GM23338 (cell line): ENCODE measurements at regions not wholly inside any gene's neighbourhood (a gene's known extent, or its start where the extent isn't known, plus 50 kb on each side); places are given as distances from the start of the nearest gene placed in this dataset.

Experiments used
- ATAC-seq: fragments of 200-7000 bp; cut with Tn5 transposase; 3 replicates; pipeline ENCODE4 v1.9.1; 2020
- DNase-seq: peaks from one replicate; pipeline ENCODE4 v3.0.0-alpha.2; 2015; ENCODE audit warnings: low spot score
- H2AFZ ChIP-seq: fragments of 200-600 bp; sonication (generic); 2 replicates; pipeline ENCODE4 v1.8.0; 2016; ENCODE audit warnings: antibody characterized with exemption, mild to moderate bottlenecking, moderate library complexity
- H3F3A ChIP-seq: fragments of 200-600 bp; sonication (generic); replicated peaks from 2 replicates; pipeline ENCODE4 v1.8.0; 2017; ENCODE audit warnings: antibody characterized with exemption, mixed run types, low read depth
- H3K27ac ChIP-seq: fragments of 200-600 bp; sonication (generic); 2 replicates; pipeline ENCODE4 v1.6.1; 2016; ENCODE audit warnings: low read depth
- H3K27me3 ChIP-seq: fragments of 200-600 bp; sonication (generic); 2 replicates; pipeline ENCODE4 v1.8.0; 2016; ENCODE audit warnings: mild to moderate bottlenecking, mixed run types, moderate library complexity; ENCODE audit not compliant: insufficient read depth
- H3K36me3 ChIP-seq: fragments of 200-600 bp; sonication (generic); 2 replicates; pipeline ENCODE4 v1.8.0; 2016; ENCODE audit warnings: mild to moderate bottlenecking; ENCODE audit not compliant: insufficient read depth
- H3K4me1 ChIP-seq: fragments of 200-600 bp; sonication (generic); 2 replicates; pipeline ENCODE4 v1.8.0; 2016; ENCODE audit warnings: mild to moderate bottlenecking, moderate library complexity; ENCODE audit not compliant: insufficient read depth
- H3K4me2 ChIP-seq: fragments of 200-600 bp; sonication (generic); 2 replicates; pipeline ENCODE4 v1.7.1; 2017; ENCODE audit warnings: mixed run types
- H3K4me3 ChIP-seq: fragments of 200-600 bp; sonication (generic); 2 replicates; pipeline ENCODE4 v1.6.1; 2016; ENCODE audit warnings: mixed run types
- H3K79me2 ChIP-seq: fragments of 200-600 bp; sonication (generic); replicated peaks from 2 replicates; pipeline ENCODE4 v1.8.0; 2017; ENCODE audit warnings: mild to moderate bottlenecking; ENCODE audit not compliant: insufficient read depth
- H3K9me2 ChIP-seq: fragments of 200-600 bp; sonication (generic); 2 replicates; pipeline ENCODE4 v1.8.0; 2017; ENCODE audit not compliant: insufficient read depth
- H4K20me1 ChIP-seq: fragments of 200-600 bp; sonication (generic); replicated peaks from 2 replicates; pipeline ENCODE4 v1.8.0; 2017; ENCODE audit warnings: mild to moderate bottlenecking; ENCODE audit not compliant: insufficient read depth
- H3K27ac Mint-ChIP-seq: 2 replicates; pipeline ENCODE4 v1.8.0; 2020; ENCODE audit warnings: inconsistent platforms, mild to moderate bottlenecking, moderate library complexity, mixed read lengths
- H3K27me3 Mint-ChIP-seq: 3 replicates; pipeline ENCODE4 v1.8.0; 2022; ENCODE audit warnings: low read depth, mild to moderate bottlenecking, moderate library complexity, mixed read lengths, inconsistent platforms; ENCODE audit not compliant: insufficient read depth, poor library complexity
- H3K36me3 Mint-ChIP-seq: 3 replicates; pipeline ENCODE4 v1.8.0; 2021; ENCODE audit warnings: low read depth, mild to moderate bottlenecking, inconsistent platforms, moderate library complexity, mixed read lengths
- H3K4me1 Mint-ChIP-seq: 3 replicates; pipeline ENCODE4 v1.8.0; 2020; ENCODE audit warnings: mild to moderate bottlenecking, inconsistent platforms, mixed read lengths
- H3K4me3 Mint-ChIP-seq: 3 replicates; pipeline ENCODE4 v1.8.0; 2021; ENCODE audit warnings: moderate library complexity, mild to moderate bottlenecking, inconsistent platforms, mixed read lengths
- H3K9me3 Mint-ChIP-seq: 3 replicates; pipeline ENCODE4 v1.8.0; 2020; ENCODE audit warnings: moderate library complexity, mild to moderate bottlenecking, inconsistent platforms, mixed read lengths
- CREB1 ChIP-seq: fragments of 250-450 bp; sonication (Bioruptor Pico); IDR thresholded peaks from 2 replicates; pipeline ENCODE4 v1.5.0; 2020; ENCODE audit warnings: low read depth, mild to moderate bottlenecking, moderate library complexity
- EZH2 ChIP-seq: fragments of 200-600 bp; sonication (generic); IDR thresholded peaks from one replicate; pipeline ENCODE4 v1.8.0; 2017; ENCODE audit warnings: antibody characterized with exemption, mild to moderate bottlenecking, low read depth; ENCODE audit not compliant: unreplicated experiment
- EZH2phosphoT487 ChIP-seq: fragments of 200-600 bp; sonication (generic); IDR thresholded peaks from one replicate; pipeline ENCODE4 v1.8.1; 2018; ENCODE audit warnings: antibody characterized with exemption; ENCODE audit not compliant: unreplicated experiment
- JUNB ChIP-seq: IDR thresholded peaks from one replicate; pipeline ENCODE4 v1.6.1; 2016; ENCODE audit warnings: antibody characterized with exemption; ENCODE audit not compliant: unreplicated experiment
- NANOG ChIP-seq: IDR thresholded peaks from 2 replicates; pipeline ENCODE4 v1.6.1; 2016; ENCODE audit warnings: antibody characterized with exemption, borderline replicate concordance
- POLR2AphosphoS5 ChIP-seq: IDR thresholded peaks from 2 replicates; pipeline ENCODE4 v1.6.1; 2016; ENCODE audit warnings: antibody characterized with exemption, low read depth
- STAT1 ChIP-seq: IDR thresholded peaks from one replicate; pipeline ENCODE4 v1.6.1; 2016; ENCODE audit warnings: antibody characterized with exemption; ENCODE audit not compliant: unreplicated experiment
- ZNF114 ChIP-seq: fragments of 250-450 bp; sonication (Bioruptor Pico); IDR thresholded peaks from 2 replicates; pipeline ENCODE4 v1.5.0; 2020; ENCODE audit warnings: mild to moderate bottlenecking, moderate library complexity
- ZNF331 ChIP-seq: fragments of 250-450 bp; sonication (Bioruptor Pico); IDR thresholded peaks from 2 replicates; pipeline ENCODE4 v1.5.0; 2020; ENCODE audit warnings: low read depth, mild to moderate bottlenecking, moderate library complexity
- TF ChIP-seq, protein P1 (sequence below), 2 experiments: fragments of 200-600 bp in 1 of 2; sonication (generic) in 1 of 2; conservative IDR thresholded peaks; 2 replicates each; pipeline versions ENCODE4 v1.5.1 to v1.6.1; 2016 to 2017; ENCODE audit warnings: antibody characterized with exemption in 2 of 2, low read depth in 2 of 2, mild to moderate bottlenecking in 2 of 2, moderate library complexity in 1 of 2
- TF ChIP-seq, protein P2 (sequence below): IDR thresholded peaks from 2 replicates; pipeline ENCODE4 v1.6.1; 2016; ENCODE audit warnings: antibody characterized with exemption
- TF ChIP-seq, protein P3 (sequence below): IDR thresholded peaks from one replicate; pipeline ENCODE4 v1.6.1; 2018; ENCODE audit warnings: antibody characterized with exemption; ENCODE audit not compliant: unreplicated experiment
- TF ChIP-seq, protein P4 (sequence below): fragments of 250-450 bp; sonication (Bioruptor Pico); IDR thresholded peaks from 2 replicates; pipeline ENCODE4 v1.5.0; 2020; ENCODE audit warnings: mild to moderate bottlenecking, moderate library complexity

DNA sequence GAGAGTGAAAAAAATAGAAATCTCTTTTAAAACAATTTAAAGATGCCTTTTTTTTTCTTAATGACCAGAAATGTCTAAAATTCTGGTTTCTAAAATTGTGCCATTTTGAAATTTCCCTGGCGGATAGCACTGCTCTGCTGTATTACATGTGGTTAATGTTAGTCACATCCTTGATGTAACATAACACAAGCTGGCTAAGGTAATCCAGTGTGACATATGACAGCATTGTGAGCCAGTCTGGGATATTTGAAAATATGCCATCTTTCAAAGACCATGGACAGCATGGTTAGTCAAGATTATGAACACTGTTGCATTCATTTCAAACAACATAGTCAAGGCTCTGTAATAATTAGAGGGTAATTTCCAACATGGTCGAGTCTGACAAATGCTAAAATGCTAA lies 133.2 kb downstream of the ALX1 start:
- H3K27me3 ChIP-seq = no peaks in the 10 kb centered on the region
- Mint-ChIP-seq H3K36me3 (no peaks in the 10 kb centered on the region), H3K4me3 (no peak overlapping the region), H3K4me1 (no peaks in the 10 kb centered on the region), H3K27me3 (no peaks in the 10 kb centered on the region), H3K27ac (no peak overlapping the region), H3K9me3 (no peaks in the 10 kb centered on the region)
- no peaks in the 10 kb centered on the region for H3F3A ChIP-seq
- no peaks in the 10 kb centered on the region for H3K36me3 ChIP-seq
- ATAC-seq (no peak), DNase-seq (no peak)
- no peak overlapping the region for H2AFZ ChIP-seq
- no peaks in the 10 kb centered on the region for H3K4me1 ChIP-seq
- H3K79me2 ChIP-seq = no peaks in the 10 kb centered on the region
- no peak overlapping the region for H3K4me2 ChIP-seq
- TF ChIP-seq ZNF114 (CRISPR knock-in tag) = no peak
- TF ChIP-seq, protein P1, sequence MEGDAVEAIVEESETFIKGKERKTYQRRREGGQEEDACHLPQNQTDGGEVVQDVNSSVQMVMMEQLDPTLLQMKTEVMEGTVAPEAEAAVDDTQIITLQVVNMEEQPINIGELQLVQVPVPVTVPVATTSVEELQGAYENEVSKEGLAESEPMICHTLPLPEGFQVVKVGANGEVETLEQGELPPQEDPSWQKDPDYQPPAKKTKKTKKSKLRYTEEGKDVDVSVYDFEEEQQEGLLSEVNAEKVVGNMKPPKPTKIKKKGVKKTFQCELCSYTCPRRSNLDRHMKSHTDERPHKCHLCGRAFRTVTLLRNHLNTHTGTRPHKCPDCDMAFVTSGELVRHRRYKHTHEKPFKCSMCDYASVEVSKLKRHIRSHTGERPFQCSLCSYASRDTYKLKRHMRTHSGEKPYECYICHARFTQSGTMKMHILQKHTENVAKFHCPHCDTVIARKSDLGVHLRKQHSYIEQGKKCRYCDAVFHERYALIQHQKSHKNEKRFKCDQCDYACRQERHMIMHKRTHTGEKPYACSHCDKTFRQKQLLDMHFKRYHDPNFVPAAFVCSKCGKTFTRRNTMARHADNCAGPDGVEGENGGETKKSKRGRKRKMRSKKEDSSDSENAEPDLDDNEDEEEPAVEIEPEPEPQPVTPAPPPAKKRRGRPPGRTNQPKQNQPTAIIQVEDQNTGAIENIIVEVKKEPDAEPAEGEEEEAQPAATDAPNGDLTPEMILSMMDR (conservative IDR thresholded peaks at IDR 0.05; ENCODE audit: low read depth in 2 of 2) = no peak
- TF ChIP-seq NANOG = no peak
- no peak for TF ChIP-seq EZH2phosphoT487
- TF ChIP-seq CREB1 (CRISPR knock-in tag) = no peak
- TF ChIP-seq, protein P2, sequence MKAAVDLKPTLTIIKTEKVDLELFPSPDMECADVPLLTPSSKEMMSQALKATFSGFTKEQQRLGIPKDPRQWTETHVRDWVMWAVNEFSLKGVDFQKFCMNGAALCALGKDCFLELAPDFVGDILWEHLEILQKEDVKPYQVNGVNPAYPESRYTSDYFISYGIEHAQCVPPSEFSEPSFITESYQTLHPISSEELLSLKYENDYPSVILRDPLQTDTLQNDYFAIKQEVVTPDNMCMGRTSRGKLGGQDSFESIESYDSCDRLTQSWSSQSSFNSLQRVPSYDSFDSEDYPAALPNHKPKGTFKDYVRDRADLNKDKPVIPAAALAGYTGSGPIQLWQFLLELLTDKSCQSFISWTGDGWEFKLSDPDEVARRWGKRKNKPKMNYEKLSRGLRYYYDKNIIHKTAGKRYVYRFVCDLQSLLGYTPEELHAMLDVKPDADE = no peak
- TF ChIP-seq, protein P3, sequence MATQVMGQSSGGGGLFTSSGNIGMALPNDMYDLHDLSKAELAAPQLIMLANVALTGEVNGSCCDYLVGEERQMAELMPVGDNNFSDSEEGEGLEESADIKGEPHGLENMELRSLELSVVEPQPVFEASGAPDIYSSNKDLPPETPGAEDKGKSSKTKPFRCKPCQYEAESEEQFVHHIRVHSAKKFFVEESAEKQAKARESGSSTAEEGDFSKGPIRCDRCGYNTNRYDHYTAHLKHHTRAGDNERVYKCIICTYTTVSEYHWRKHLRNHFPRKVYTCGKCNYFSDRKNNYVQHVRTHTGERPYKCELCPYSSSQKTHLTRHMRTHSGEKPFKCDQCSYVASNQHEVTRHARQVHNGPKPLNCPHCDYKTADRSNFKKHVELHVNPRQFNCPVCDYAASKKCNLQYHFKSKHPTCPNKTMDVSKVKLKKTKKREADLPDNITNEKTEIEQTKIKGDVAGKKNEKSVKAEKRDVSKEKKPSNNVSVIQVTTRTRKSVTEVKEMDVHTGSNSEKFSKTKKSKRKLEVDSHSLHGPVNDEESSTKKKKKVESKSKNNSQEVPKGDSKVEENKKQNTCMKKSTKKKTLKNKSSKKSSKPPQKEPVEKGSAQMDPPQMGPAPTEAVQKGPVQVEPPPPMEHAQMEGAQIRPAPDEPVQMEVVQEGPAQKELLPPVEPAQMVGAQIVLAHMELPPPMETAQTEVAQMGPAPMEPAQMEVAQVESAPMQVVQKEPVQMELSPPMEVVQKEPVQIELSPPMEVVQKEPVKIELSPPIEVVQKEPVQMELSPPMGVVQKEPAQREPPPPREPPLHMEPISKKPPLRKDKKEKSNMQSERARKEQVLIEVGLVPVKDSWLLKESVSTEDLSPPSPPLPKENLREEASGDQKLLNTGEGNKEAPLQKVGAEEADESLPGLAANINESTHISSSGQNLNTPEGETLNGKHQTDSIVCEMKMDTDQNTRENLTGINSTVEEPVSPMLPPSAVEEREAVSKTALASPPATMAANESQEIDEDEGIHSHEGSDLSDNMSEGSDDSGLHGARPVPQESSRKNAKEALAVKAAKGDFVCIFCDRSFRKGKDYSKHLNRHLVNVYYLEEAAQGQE = no peak
- TF ChIP-seq STAT1 = no peak
- no peak for TF ChIP-seq EZH2
- no peak for TF ChIP-seq POLR2AphosphoS5
- TF ChIP-seq JUNB = no peak
- TF ChIP-seq, protein P4, sequence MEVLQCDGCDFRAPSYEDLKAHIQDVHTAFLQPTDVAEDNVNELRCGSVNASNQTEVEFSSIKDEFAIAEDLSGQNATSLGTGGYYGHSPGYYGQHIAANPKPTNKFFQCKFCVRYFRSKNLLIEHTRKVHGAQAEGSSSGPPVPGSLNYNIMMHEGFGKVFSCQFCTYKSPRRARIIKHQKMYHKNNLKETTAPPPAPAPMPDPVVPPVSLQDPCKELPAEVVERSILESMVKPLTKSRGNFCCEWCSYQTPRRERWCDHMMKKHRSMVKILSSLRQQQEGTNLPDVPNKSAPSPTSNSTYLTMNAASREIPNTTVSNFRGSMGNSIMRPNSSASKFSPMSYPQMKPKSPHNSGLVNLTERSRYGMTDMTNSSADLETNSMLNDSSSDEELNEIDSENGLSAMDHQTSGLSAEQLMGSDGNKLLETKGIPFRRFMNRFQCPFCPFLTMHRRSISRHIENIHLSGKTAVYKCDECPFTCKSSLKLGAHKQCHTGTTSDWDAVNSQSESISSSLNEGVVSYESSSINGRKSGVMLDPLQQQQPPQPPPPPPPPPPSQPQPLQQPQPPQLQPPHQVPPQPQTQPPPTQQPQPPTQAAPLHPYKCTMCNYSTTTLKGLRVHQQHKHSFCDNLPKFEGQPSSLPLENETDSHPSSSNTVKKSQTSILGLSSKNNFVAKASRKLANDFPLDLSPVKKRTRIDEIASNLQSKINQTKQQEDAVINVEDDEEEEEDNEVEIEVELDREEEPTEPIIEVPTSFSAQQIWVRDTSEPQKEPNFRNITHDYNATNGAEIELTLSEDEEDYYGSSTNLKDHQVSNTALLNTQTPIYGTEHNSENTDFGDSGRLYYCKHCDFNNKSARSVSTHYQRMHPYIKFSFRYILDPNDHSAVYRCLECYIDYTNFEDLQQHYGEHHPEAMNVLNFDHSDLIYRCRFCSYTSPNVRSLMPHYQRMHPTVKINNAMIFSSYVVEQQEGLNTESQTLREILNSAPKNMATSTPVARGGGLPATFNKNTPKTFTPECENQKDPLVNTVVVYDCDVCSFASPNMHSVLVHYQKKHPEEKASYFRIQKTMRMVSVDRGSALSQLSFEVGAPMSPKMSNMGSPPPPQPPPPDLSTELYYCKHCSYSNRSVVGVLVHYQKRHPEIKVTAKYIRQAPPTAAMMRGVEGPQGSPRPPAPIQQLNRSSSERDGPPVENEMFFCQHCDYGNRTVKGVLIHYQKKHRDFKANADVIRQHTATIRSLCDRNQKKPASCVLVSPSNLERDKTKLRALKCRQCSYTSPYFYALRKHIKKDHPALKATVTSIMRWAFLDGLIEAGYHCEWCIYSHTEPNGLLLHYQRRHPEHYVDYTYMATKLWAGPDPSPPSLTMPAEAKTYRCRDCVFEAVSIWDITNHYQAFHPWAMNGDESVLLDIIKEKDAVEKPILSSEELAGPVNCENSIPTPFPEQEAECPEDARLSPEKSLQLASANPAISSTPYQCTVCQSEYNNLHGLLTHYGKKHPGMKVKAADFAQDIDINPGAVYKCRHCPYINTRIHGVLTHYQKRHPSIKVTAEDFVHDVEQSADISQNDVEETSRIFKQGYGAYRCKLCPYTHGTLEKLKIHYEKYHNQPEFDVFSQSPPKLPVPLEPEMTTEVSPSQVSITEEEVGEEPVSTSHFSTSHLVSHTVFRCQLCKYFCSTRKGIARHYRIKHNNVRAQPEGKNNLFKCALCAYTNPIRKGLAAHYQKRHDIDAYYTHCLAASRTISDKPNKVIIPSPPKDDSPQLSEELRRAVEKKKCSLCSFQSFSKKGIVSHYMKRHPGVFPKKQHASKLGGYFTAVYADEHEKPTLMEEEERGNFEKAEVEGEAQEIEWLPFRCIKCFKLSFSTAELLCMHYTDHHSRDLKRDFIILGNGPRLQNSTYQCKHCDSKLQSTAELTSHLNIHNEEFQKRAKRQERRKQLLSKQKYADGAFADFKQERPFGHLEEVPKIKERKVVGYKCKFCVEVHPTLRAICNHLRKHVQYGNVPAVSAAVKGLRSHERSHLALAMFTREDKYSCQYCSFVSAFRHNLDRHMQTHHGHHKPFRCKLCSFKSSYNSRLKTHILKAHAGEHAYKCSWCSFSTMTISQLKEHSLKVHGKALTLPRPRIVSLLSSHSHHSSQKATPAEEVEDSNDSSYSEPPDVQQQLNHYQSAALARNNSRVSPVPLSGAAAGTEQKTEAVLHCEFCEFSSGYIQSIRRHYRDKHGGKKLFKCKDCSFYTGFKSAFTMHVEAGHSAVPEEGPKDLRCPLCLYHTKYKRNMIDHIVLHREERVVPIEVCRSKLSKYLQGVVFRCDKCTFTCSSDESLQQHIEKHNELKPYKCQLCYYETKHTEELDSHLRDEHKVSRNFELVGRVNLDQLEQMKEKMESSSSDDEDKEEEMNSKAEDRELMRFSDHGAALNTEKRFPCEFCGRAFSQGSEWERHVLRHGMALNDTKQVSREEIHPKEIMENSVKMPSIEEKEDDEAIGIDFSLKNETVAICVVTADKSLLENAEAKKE (CRISPR knock-in tag) = no peak
- TF ChIP-seq ZNF331 = no peak
- H4K20me1 ChIP-seq = no peaks in the 10 kb centered on the region
- H3K9me2 ChIP-seq = no peaks in the 10 kb centered on the region
- H3K27ac ChIP-seq = no peak overlapping the region
- H3K4me3 ChIP-seq = no peak overlapping the region
